IPS DF 4.7 (cell line): ENCODE measurements at regions not wholly inside any gene's neighbourhood (a gene's known extent, or its start where the extent isn't known, plus 50 kb on each side); places are given as distances from the start of the nearest gene placed in this dataset.
"Not testable (repeated sequence)": the region's sequence is repeated elsewhere in the genome, so short reads cannot be mapped to it uniquely, and the experiment has no call there.

Experiments
- DNase-seq: peaks from one replicate; pipeline ENCODE4 v3.0.0-alpha.2; 2013; ENCODE audit warnings: low spot score; ENCODE audit errors: extremely low read depth

DNA sequence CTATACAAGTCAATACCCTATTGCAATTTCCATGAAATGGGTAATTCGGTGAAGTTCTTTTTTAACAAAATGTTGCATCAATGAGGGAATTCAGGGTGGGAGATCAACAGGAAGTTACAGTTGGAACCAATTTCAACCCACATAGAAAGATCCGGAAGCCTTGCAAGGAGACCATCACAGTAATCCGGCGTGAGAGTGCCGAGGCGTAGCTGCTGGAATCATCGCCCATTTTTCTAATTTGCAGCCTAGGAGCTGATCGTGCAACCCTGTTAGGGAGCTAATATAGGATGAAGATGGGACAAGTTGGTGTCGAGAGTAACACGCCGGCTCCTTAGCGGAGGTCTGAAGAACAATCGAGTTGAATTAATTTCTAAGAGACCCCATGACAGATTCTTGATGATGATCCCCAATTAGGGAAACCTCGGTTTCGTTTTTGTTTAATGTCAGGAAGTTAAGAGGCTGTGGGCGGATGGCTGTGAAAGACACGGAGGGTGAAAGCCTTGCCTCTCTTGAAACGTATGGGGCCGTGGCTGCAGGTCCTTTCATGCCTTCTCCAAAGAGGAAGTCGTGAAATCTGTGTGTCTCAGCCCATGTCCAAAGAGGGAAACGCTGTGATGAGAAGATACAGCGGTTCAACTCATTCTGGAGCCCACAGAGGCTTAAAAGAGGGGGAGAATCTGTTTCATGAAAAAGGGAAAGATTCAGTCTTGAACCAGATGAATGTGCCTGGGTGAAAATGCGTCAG, 51.2 kb upstream of the CARD11 start:
- DNase-seq: no peak

DNA sequence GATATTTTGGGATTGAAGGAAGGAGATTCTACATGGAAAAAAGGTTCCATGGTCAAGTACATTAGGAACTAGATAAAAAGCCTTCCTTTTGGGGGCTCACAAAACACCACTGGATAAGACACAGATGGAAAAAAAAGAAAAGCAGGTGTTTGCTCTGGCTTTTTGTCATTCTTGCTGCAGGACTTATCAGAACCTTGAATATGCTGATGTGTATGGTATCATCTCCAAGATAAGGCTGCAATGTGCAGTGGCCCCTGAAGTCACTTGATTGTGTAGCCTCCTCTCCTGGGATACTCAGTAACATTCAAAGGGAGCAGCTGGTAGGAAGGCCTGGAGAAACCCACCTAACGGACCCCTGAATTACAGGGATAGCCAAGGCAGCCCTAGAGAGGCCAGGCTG, 54.1 kb upstream of the CARD11 start:
- no peak for DNase-seq

DNA sequence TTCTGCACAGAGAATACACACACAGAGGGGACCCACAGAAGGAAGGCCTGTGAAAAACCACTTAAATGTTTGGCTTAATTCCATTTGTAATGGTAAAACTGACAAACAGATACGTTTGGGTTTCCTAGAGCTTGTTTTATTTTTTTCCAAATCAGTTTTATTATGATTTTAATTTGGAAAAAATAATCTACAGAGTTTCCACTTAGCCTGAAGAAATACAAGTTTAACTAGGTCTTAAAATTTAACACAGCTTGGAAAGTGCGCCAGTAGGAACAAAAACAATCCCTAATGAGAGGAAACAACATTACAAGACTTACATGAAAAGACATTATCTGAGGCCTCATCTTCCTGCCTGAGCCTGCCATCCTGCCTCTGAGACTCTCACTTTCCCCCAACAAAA, 58.5 kb upstream of the CARD11 start:
- no peak for DNase-seq

DNA sequence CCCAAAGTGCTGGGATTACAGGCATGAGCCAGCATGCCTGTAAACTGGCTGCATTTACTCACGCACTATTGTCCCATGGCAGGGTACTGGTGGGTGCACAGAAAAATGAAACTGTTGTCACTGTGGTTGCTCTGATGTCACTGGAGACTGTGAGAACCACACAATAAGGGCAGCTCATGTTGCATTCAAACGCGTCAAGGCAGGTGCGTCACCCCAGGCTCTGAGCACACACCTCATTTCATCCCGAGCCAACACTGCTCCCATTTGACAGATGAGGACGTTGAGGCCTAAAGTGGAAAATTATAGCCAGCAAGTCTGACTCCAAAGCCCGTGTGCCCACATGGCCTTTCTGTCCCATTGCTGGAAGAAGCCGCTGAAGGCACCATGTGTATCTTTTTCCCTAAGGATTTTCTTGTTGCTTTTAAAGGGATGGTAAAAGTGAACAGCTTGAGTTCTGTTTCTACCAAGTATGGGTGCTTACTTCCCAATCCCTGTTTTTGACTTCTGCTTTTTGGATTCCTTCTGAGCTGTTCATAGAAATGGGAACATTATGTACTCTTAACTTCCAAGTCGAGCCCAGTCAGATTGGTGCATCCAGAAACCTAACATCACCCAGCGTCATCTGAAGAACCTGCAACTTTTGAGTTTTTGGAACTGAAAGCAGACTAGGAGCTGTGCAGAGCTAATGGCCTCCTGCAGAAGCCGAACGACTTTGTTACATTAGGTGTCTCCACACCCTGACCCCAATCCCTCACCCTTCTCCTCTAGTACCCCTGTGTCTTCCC, 60.1 kb upstream of the CARD11 start:
- no peak for DNase-seq

DNA sequence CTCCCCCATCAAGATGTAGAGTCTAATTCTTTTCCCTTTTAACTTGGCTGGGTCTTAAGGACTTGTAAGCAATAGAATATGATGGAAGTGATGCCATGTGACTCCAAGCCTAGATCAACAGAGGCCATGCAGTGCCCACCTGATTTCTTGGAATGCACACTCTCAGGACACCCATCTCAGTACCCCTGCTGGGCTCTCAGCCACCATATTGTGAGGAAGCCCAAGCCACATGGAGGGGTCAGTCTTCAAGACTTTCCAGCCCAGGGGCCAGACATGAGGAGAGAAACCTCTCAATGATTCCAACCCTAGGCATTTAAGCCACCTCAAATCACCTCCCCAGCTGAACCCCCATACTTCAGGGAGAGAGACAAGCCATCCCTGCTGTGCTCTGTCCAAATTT, 62.2 kb upstream of the CARD11 start:
- no peak for DNase-seq

GRCh38 chr7:3106361-3106826, 62.7 kb upstream of the CARD11 start:
- DNase-seq: no peak

- no peak for DNase-seq
These were observed 63.6 kb upstream of the CARD11 start for GRCh38 chr7:3107228-3107763.

GRCh38 chr7:3107889-3108570, 64.4 kb upstream of the CARD11 start:
- DNase-seq: no peak

- no peak for DNase-seq
These were observed 65.7 kb upstream of the CARD11 start for GRCh38 chr7:3109311-3109915.

DNA sequence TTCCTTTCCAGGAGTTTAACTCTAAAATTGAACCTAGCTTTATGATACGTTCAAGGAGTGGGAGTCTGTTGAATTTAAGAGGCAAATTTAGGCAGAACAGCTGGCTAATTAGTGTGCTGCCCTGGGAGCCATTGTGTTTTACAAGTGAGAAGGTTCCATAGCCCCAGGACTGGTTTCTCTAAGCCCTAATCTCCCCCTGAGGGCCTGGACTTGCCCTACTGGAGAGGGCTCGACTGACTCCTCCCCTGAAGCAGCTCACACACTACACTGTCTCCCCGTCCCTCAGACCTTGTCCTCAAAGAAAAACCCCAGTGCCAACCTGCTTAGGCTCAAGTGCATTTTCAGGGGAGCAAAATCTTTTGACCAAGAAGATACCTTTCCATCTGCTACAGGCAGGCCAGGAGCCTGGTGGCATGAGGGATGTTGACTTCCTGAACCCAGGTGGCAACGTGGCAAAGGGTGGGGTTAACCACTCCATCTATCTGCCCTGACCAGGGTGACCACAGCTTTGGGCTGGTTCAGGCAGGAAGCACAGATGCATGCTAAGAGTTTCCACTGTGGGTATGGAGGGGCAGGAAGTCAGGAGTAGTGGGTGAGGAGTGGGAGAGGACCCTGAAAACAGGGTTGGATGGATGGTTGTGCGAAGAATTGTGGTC, 68.9 kb upstream of the CARD11 start:
- no peak for DNase-seq

- no peak for DNase-seq
These were observed 71.2 kb upstream of the CARD11 start for GRCh38 chr7:3114917-3115316.

DNA sequence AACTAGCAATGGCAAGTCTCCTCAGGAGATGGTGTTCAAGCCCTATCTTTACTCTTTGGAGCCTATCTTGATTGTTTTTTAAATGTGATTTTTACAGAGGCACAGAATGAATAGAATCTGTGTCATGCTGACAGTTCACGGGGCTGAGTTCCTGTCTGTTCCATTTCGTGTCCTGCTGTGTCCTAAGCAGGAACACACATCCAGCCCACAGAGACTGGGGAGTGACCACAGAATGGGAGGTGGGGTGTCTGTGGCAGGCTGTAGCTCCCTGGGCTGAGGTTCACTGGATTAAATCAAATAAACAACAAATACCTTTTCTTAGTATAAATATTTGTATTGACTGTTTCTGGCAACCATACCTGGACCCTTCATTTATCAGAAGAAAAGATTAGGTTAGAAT, 73.4 kb upstream of the CARD11 start:
- DNase-seq: no peak

GRCh38 chr7:3117488-3118231, 74.0 kb upstream of the CARD11 start:
- no peak for DNase-seq

DNA sequence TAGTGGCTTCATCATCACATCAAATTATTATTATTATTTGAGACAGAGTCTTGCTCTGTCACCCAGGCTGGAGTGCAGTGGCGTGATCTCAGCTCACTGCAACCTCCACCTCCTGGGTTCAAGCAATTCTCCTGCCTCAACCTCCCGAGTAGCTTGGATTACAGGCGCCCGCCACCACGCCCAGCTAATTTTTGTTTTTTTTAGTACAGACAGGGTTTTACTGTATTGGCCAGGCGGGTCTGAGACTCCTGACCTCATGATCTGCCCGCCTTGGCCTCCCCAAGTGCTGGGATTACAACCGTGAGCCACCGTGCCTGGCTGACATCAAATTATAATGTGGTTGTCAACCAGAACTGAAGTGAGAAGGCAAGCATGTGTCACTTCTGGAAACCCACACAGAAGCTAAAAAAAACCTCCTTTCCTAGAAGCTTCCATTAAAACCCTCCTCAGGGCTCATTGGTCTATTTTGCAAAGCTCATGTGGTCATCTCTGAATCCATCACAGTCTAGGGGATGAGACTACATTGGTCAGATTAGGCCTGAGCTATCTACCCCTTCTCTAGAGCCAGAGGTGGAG, 75.8 kb upstream of the CARD11 start:
- DNase-seq: not testable (repeated sequence)

- no peak for DNase-seq
These were observed 76.3 kb upstream of the CARD11 start for GRCh38 chr7:3119963-3120362.

- DNase-seq: no peak
These were observed 76.8 kb upstream of the CARD11 start for GRCh38 chr7:3120513-3120912.

- no peak for DNase-seq
These were observed 85.3 kb upstream of the CARD11 start for GRCh38 chr7:3128857-3129490.

DNA sequence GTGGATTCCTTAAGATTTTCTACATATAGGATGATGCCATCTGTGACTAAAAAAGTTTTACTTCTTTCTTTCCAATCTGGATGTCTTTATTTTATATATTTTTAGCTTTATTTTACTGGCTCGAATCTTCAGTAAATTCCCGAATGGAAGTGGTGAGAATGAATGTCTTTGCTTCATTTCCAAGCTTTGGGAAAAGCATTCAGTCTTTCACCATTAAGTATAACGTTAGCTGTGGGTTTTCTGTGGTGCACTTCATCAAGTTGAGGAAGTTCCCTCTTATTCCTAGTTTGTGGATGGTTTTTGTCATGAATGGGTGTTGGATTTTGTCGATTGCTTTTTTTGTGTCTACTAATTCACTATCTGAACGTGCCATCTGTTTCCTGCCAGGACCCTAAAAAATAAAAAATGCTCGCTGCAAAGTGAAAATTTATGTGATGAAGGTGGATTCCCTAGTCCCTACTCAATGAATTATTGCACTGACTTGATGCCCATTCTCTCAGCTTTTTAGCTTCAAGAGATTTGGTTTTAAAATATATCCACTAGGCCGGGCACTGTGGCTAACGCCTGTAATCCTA, 90.2 kb upstream of the CARD11 start:
- no peak for DNase-seq

DNA sequence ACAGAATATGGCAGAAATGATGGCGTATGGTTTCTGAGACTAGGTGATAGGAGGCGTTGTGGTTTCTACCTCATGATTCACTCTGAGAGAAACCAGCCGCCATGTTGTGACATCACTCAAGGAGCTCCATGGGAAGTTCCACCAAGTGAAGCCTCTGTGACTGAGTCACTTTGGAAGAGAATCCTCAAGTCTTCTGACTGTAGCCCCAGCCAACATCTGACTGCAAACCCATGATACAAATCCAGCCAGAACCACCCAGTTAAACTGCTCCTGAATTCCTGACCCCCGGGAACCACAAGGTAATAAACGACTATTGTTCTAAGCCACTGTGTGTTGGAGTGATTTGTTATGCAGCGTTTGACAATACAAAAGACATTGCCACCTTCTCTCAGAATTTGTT, 91.1 kb upstream of the CARD11 start:
- DNase-seq: no peak
